HUDEP-2 (cell line): ENCODE measurements at regions not wholly inside any gene's neighbourhood (a gene's known extent, or its start where the extent isn't known, plus 50 kb on each side); places are given as distances from the start of the nearest gene placed in this dataset.

Experiments used
- DNase-seq, 76 experiments: peaks; one replicate each; lab custom pipeline; 2025; ENCODE audit not compliant: unreplicated experiment in 76 of 76; lab: John Stamatoyannopoulos, UW

- DNase-seq, result no peak
These were observed 59.4 kb upstream of the XYLT1 start for GRCh38 chr16:17529982-17530760.

- no peak for DNase-seq
These were observed 56.5 kb upstream of the XYLT1 start for GRCh38 chr16:17526956-17527937.

- no peak for DNase-seq
These were observed 53.9 kb upstream of the XYLT1 start for GRCh38 chr16:17524656-17525055.

GRCh38 chr16:17520561-17520960, 49.8 kb upstream of the XYLT1 start:
- no peak for DNase-seq
